B cell (primary cell): ENCODE measurements at regions not wholly inside any gene's neighbourhood (a gene's known extent, or its start where the extent isn't known, plus 50 kb on each side); places are given as distances from the start of the nearest gene placed in this dataset.

ENCODE experiments used
- ATAC-seq: fragments of 200-7000 bp; cut with Tn5 transposase; one replicate; pipeline ENCODE4 v1.10.0; 2021; ENCODE audit warnings: low read depth, mild to moderate bottlenecking, moderate number of reproducible peaks, moderate library complexity
- CTCF ChIA-PET: fragments of 350-600 bp; sonication (Branson Sonifier 250); formaldehyde crosslinking; loops from one replicate; lab custom pipeline; 2021; ENCODE audit warnings: antibody characterized with exemption, inconsistent platforms; lab: Charles Lee
- POLR2A ChIA-PET: fragments of 350-600 bp; sonication (Branson Sonifier 250); formaldehyde crosslinking; loops from one replicate; lab custom pipeline; 2021; ENCODE audit warnings: antibody characterized with exemption; lab: Charles Lee
- DNase-seq: peaks from one replicate; pipeline ENCODE4 v3.0.0; 2013
- H2AFZ ChIP-seq: 2 replicates; pipeline ENCODE4 v1.6.1; 2012; ENCODE audit warnings: mild to moderate bottlenecking, low read depth, low read length; ENCODE audit not compliant: insufficient read depth, poor library complexity, severe bottlenecking
- H3K27ac ChIP-seq, 2 donors: 1 replicate in 1 of 2; 2 replicates in 1 of 2; pipeline ENCODE4 v1.5.1; 2012 to 2013; ENCODE audit warnings: low read length in 2 of 2, mild to moderate bottlenecking in 2 of 2, moderate library complexity in 1 of 2
- H3K27me3 ChIP-seq, 4 experiments: fragments of 200-600 bp in 1 of 4; sonication (generic) in 1 of 4; replicated peaks in 1 of 4; 1 replicate in 2 of 4; 2 replicates in 2 of 4; pipeline versions ENCODE4 v1.6.1 to v1.7.0; 2013 to 2016; ENCODE audit warnings: low read length in 3 of 4, mild to moderate bottlenecking in 2 of 4, mixed read lengths in 1 of 4, moderate library complexity in 1 of 4; ENCODE audit not compliant: insufficient read depth in 4 of 4, control insufficient read depth in 3 of 4; ENCODE audit errors: control extremely low read depth in 1 of 4
- H3K36me3 ChIP-seq, 2 experiments: replicated peaks in 1 of 2; 1 replicate in 1 of 2; 2 replicates in 1 of 2; pipeline versions ENCODE4 v1.6.1 to v1.7.1; 2013; ENCODE audit warnings: low read length in 1 of 2; ENCODE audit not compliant: insufficient read depth in 2 of 2, control insufficient read depth in 1 of 2; ENCODE audit errors: control extremely low read depth in 1 of 2, extremely low read depth in 1 of 2
- H3K4me1 ChIP-seq, 2 donors: fragments of 200-600 bp in 1 of 2; sonication (generic) in 1 of 2; 1 replicate in 1 of 2; 2 replicates in 1 of 2; pipeline versions ENCODE4 v1.5.1 to v1.6.1; 2013 to 2017; ENCODE audit warnings: low read length in 2 of 2; ENCODE audit not compliant: control insufficient read depth in 2 of 2, insufficient read depth in 2 of 2
- H3K4me2 ChIP-seq: replicated peaks from 2 replicates; pipeline ENCODE3; 2012; ENCODE audit warnings: mild to moderate bottlenecking, low read depth, low read length; ENCODE audit not compliant: poor library complexity, severe bottlenecking
- H3K4me3 ChIP-seq, 5 experiments: fragments of 200-600 bp in 1 of 5; sonication (generic) in 1 of 5; 1 replicate in 3 of 5; 2 replicates in 2 of 5; pipeline versions ENCODE4 v1.5.1 to v1.7.0; 2011 to 2016; ENCODE audit warnings: low read length in 4 of 5, mild to moderate bottlenecking in 4 of 5, low read depth in 2 of 5, control low read depth in 1 of 5, moderate library complexity in 1 of 5; ENCODE audit not compliant: insufficient read depth in 1 of 5; ENCODE audit errors: control extremely low read depth in 1 of 5, extremely low read depth in 1 of 5
- H3K79me2 ChIP-seq: fragments of 200-600 bp; sonication (generic); one replicate; pipeline ENCODE4 v1.6.0; 2016; ENCODE audit warnings: low read length; ENCODE audit not compliant: control insufficient read depth, insufficient read depth
- H3K9ac ChIP-seq: fragments of 200-600 bp; sonication (generic); 2 replicates; pipeline ENCODE4 v1.6.1; 2017; ENCODE audit warnings: mild to moderate bottlenecking, low read length, moderate library complexity
- H3K9me3 ChIP-seq, 3 donors: one replicate each; pipeline versions ENCODE4 v1.6.1 to v1.7.1; 2013; ENCODE audit warnings: low read length in 2 of 3; ENCODE audit not compliant: control insufficient read depth in 2 of 3, insufficient read depth in 1 of 3; ENCODE audit errors: control extremely low read depth in 1 of 3
- H4K20me1 ChIP-seq: 2 replicates; pipeline ENCODE4 v1.6.0; 2012; ENCODE audit warnings: mild to moderate bottlenecking, low read length; ENCODE audit not compliant: insufficient read depth, control insufficient read depth, poor library complexity, severe bottlenecking
- H3K27ac Mint-ChIP-seq: one replicate; pipeline ENCODE4 v1.8.0; 2021; ENCODE audit warnings: mixed read lengths
- H3K27me3 Mint-ChIP-seq: one replicate; pipeline ENCODE4 v1.8.0; 2021; ENCODE audit warnings: mixed read lengths
- H3K4me1 Mint-ChIP-seq: one replicate; pipeline ENCODE4 v1.8.0; 2021; ENCODE audit warnings: mixed read lengths
- H3K4me3 Mint-ChIP-seq: one replicate; pipeline ENCODE4 v1.8.0; 2021; ENCODE audit warnings: mixed read lengths
- H3K9me3 Mint-ChIP-seq: one replicate; pipeline ENCODE4 v1.8.0; 2022; ENCODE audit warnings: mixed read lengths; ENCODE audit not compliant: insufficient read depth
- EZH2 ChIP-seq: IDR thresholded peaks from 2 replicates; pipeline ENCODE4 v1.6.1; 2012; ENCODE audit warnings: borderline replicate concordance, low read depth, mild to moderate bottlenecking, moderate library complexity, low read length; ENCODE audit not compliant: insufficient read depth, poor library complexity, severe bottlenecking
- WGBS: methylation state at CpG from one replicate; pipeline ENCODE4 v1.1.5; 2013; ENCODE audit warnings: missing lambda C conversion rate; ENCODE audit not compliant: insufficient coverage; 5-methylcytosine and 5-hydroxymethylcytosine counted together
- intact Hi-C: fragments of 100-400 bp; cut with micrococcal nuclease; formaldehyde crosslinking; loops from one replicate; pipeline ENCODE4 v1.10.0; 2022
- TF ChIP-seq, protein P1 (sequence below): fragments of 200-600 bp; IDR thresholded peaks from one replicate; pipeline ENCODE4 v1.8.0; 2022; ENCODE audit warnings: antibody characterized with exemption, mild to moderate bottlenecking

DNA sequence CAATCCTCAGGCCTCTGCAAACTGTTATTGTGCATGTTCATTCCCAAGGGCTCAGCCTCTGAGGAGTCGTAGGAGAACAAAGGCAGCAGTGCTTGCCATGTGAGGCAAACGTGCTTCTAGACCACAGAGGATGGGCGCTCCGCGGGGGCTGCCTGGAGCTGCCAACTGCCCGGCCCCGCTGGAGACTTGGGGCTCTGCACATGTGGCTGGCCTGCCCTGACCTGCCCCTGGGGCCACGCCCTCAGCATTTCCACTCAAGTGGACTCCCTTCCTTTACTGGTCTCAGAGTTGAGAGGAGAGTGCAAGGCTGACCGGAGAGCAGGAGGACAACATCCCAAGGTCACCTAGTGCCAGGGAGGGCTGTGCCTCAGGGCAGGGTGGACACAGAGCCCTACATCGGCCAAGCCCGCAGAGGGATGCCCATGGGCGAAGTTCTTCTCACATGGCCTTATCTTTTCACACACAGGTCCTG, 222.3 kb upstream of the ZNF32 start:
- Histone ChIP-seq H3K9me3 (no peaks in the 10 kb centered on the region), H4K20me1 (no peaks in the 10 kb centered on the region), H3K36me3 (no peaks in the 10 kb centered on the region), H3K4me1 (no peaks in the 10 kb centered on the region), H3K27me3 (no peaks in the 10 kb centered on the region), H2AFZ (no peak overlapping the region), H3K79me2 (no peaks in the 10 kb centered on the region), H3K27ac (no peak overlapping the region), H3K4me3 (no peak overlapping the region), H3K9ac (no peak overlapping the region), H3K4me2 (no peak overlapping the region)
- CTCF ChIA-PET: no interaction called here
- no peak overlapping the region for H3K27ac Mint-ChIP-seq
- intact Hi-C loops: no loop called here
- DNase-seq: no peak
- no peaks in the 10 kb centered on the region for H3K9me3 Mint-ChIP-seq
- H3K4me3 Mint-ChIP-seq: no peak overlapping the region
- peaks cover 10% of the 10 kb centered on the region for H3K27me3 Mint-ChIP-seq
- no peaks in the 10 kb centered on the region for H3K4me1 Mint-ChIP-seq
- 84% methylated on average over 6 of the region's 12 CpGs for whole genome bisulfite sequencing
- POLR2A ChIA-PET: no interaction called here
- TF ChIP-seq, protein P1, sequence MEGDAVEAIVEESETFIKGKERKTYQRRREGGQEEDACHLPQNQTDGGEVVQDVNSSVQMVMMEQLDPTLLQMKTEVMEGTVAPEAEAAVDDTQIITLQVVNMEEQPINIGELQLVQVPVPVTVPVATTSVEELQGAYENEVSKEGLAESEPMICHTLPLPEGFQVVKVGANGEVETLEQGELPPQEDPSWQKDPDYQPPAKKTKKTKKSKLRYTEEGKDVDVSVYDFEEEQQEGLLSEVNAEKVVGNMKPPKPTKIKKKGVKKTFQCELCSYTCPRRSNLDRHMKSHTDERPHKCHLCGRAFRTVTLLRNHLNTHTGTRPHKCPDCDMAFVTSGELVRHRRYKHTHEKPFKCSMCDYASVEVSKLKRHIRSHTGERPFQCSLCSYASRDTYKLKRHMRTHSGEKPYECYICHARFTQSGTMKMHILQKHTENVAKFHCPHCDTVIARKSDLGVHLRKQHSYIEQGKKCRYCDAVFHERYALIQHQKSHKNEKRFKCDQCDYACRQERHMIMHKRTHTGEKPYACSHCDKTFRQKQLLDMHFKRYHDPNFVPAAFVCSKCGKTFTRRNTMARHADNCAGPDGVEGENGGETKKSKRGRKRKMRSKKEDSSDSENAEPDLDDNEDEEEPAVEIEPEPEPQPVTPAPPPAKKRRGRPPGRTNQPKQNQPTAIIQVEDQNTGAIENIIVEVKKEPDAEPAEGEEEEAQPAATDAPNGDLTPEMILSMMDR: no peak
- TF ChIP-seq EZH2: no peak
- ATAC-seq: no peak

DNA sequence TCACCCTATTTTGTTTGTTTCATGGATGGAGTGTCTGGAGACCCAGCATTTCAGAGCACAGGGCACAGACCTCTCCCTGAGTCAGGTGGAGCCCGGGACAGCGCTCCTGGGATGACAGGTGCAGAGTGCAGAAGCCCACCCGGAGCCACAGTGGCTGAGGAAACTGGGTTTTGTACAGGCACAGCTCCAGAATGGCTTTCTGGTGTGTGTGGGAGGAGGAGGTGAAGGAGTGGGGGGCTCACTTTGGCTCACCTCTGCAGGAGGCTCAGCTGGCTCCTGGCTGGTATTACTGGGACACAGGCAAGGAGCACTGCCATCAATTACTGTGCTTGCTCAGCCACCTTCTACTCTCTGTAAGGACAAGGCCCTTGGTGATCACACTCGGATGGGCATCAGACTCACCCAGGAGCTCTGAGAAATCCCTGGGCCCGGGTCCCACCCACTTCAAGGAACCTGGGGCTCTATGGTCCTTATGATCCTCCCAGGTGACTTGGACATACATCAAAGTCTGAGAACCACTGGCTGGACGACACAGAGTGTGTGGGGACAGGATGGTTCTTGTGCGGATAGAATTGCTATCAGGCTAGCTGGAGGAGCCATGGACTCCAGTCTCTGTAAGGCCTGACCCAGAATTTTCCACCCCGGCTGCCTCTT, 221.1 kb upstream of the ZNF32 start:
- H3K36me3 ChIP-seq: no peaks in the 10 kb centered on the region
- H2AFZ ChIP-seq: no peak overlapping the region
- H3K27ac ChIP-seq: no peak overlapping the region
- H3K4me3 ChIP-seq: no peak overlapping the region
- no peaks in the 10 kb centered on the region for H3K9me3 ChIP-seq
- Mint-ChIP-seq H3K27ac (no peak overlapping the region), H3K9me3 (no peaks in the 10 kb centered on the region), H3K4me1 (no peaks in the 10 kb centered on the region), H3K27me3 (peaks cover 11% of the 10 kb centered on the region), H3K4me3 (no peak overlapping the region)
- CTCF ChIA-PET: no interaction called here
- no peak for DNase-seq
- intact Hi-C loops: no loop called here
- TF ChIP-seq, protein P1: no peak
- no peak for TF ChIP-seq EZH2
- no peaks in the 10 kb centered on the region for H4K20me1 ChIP-seq
- no peak overlapping the region for H3K9ac ChIP-seq
- no peak for ATAC-seq
- no peaks in the 10 kb centered on the region for H3K4me1 ChIP-seq
- POLR2A ChIA-PET: no interaction called here
- no peaks in the 10 kb centered on the region for H3K79me2 ChIP-seq
- WGBS: 88% methylated on average over 6 of the region's 8 CpGs
- H3K4me2 ChIP-seq: no peak overlapping the region
- H3K27me3 ChIP-seq: no peaks in the 10 kb centered on the region
